ENCODE measurements at regions not wholly inside any gene's neighbourhood (a gene's known extent, or its start where the extent isn't known, plus 50 kb on each side); places are given as distances from the start of the nearest gene placed in this dataset.

DNA sequence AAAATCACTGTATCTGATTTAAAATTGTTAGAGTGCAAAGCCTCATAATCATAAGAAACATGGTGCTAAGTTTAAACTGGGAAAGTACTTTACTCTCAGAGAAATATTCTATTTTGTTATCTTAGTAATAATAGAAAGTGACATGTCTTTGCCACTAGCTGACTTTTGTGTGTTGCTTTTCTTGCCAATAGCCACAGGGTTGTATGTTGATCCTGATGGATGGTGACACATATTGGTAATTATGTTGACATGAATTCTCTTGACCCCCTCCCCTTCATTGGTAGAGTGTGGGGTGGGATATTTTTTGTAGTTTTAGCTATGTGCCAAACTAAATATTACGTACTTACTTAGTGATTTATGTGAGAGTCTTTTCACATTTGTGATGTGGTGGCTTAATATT lies 103.1 kb upstream of the MAP9 start:
- BruUV-seq (replicated peaks): no TSS peak
- POLR2A ChIA-PET (ENCODE audit: low non-redundant PET): no interaction called here
- no peak for DNase-seq (ENCODE audit: low spot score)
- TF ChIP-seq, protein P1, sequence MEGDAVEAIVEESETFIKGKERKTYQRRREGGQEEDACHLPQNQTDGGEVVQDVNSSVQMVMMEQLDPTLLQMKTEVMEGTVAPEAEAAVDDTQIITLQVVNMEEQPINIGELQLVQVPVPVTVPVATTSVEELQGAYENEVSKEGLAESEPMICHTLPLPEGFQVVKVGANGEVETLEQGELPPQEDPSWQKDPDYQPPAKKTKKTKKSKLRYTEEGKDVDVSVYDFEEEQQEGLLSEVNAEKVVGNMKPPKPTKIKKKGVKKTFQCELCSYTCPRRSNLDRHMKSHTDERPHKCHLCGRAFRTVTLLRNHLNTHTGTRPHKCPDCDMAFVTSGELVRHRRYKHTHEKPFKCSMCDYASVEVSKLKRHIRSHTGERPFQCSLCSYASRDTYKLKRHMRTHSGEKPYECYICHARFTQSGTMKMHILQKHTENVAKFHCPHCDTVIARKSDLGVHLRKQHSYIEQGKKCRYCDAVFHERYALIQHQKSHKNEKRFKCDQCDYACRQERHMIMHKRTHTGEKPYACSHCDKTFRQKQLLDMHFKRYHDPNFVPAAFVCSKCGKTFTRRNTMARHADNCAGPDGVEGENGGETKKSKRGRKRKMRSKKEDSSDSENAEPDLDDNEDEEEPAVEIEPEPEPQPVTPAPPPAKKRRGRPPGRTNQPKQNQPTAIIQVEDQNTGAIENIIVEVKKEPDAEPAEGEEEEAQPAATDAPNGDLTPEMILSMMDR (conservative IDR thresholded peaks at IDR 0.05; ENCODE audit: low read depth, low read length): no peak
- no peak for TF ChIP-seq EZH2 (IDR thresholded peaks at IDR 0.05; ENCODE audit: borderline replicate concordance, low read depth, low read length, poor library complexity, severe bottlenecking)
- Histone ChIP-seq H3K27ac (ENCODE audit: low read depth, low read length, poor library complexity, severe bottlenecking) (no peak overlapping the region), H3K4me1 (ENCODE audit: insufficient read depth, low read length, poor library complexity, severe bottlenecking) (no peaks in the 10 kb centered on the region), H3K27me3 (replicated peaks; ENCODE audit: insufficient read depth, low read depth, low read length, poor library complexity) (no peaks in the 10 kb centered on the region), H3K9me3 (ENCODE audit: low read depth, low read length, poor library complexity, severe bottlenecking) (no peaks in the 10 kb centered on the region), H3K36me3 (ENCODE audit: insufficient read depth, low read length, poor library complexity, severe bottlenecking) (no peaks in the 10 kb centered on the region), H3K4me3 (ENCODE audit: low read depth, low read length, poor library complexity, severe bottlenecking) (no peak overlapping the region)
- intact Hi-C loops (cut with micrococcal nuclease; ENCODE audit: unreplicated experiment): no loop called here
- CTCF ChIA-PET: no interaction called here

DNA sequence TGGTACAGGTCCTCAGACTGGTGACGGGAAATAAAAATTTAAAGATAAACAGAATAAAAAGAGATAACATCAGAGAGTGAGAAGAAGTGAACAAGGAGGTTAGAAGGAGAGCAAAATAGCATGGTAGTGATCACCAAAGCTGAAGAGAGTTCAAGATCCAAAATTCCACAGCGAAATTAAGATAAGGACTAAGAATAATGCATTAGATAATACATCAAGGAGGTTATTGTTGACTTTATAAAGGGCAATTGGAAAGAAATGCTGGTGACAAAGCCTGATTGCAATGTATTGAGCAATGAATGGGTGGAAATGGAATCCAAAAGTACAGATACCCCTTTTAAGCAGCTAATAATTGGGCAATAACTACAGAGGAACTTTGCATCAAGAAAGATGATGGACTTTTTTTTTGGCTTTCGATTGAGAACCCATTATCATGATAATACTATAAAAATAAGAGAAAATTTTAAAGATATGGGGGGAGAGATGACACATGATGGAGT lies 101.6 kb upstream of the MAP9 start:
- no peak overlapping the region for H3K4me3 ChIP-seq (ENCODE audit: low read depth, low read length, poor library complexity, severe bottlenecking)
- H3K9me3 ChIP-seq (ENCODE audit: low read depth, low read length, poor library complexity, severe bottlenecking): no peaks in the 10 kb centered on the region
- no peaks in the 10 kb centered on the region for H3K27me3 ChIP-seq (replicated peaks; ENCODE audit: insufficient read depth, low read depth, low read length, poor library complexity)
- DNase-seq (ENCODE audit: low spot score): no peak
- intact Hi-C loops (cut with micrococcal nuclease; ENCODE audit: unreplicated experiment): no loop called here
- no peak for TF ChIP-seq EZH2 (IDR thresholded peaks at IDR 0.05; ENCODE audit: borderline replicate concordance, low read depth, low read length, poor library complexity, severe bottlenecking)
- TF ChIP-seq, protein P1 (conservative IDR thresholded peaks at IDR 0.05; ENCODE audit: low read depth, low read length): no peak
- H3K4me1 ChIP-seq (ENCODE audit: insufficient read depth, low read length, poor library complexity, severe bottlenecking): no peaks in the 10 kb centered on the region
- BruUV-seq (replicated peaks): no TSS peak
- H3K27ac ChIP-seq (ENCODE audit: low read depth, low read length, poor library complexity, severe bottlenecking): no peak overlapping the region
- no peaks in the 10 kb centered on the region for H3K36me3 ChIP-seq (ENCODE audit: insufficient read depth, low read length, poor library complexity, severe bottlenecking)
- ChIA-PET POLR2A (ENCODE audit: low non-redundant PET) (no interaction called here), CTCF (no interaction called here)

GRCh38 chr4:155474758-155475157 lies 98.0 kb upstream of the MAP9 start:
- no peak for DNase-seq (ENCODE audit: low spot score)
- Histone ChIP-seq H3K36me3 (ENCODE audit: insufficient read depth, low read length, poor library complexity, severe bottlenecking) (no peaks in the 10 kb centered on the region), H3K27ac (ENCODE audit: low read depth, low read length, poor library complexity, severe bottlenecking) (no peak overlapping the region), H3K4me1 (ENCODE audit: insufficient read depth, low read length, poor library complexity, severe bottlenecking) (no peaks in the 10 kb centered on the region), H3K27me3 (replicated peaks; ENCODE audit: insufficient read depth, low read depth, low read length, poor library complexity) (no peaks in the 10 kb centered on the region), H3K9me3 (ENCODE audit: low read depth, low read length, poor library complexity, severe bottlenecking) (no peaks in the 10 kb centered on the region), H3K4me3 (ENCODE audit: low read depth, low read length, poor library complexity, severe bottlenecking) (no peak overlapping the region)
- no TSS peak for BruUV-seq (replicated peaks)
- no peak for TF ChIP-seq EZH2 (IDR thresholded peaks at IDR 0.05; ENCODE audit: borderline replicate concordance, low read depth, low read length, poor library complexity, severe bottlenecking)
- TF ChIP-seq, protein P1 (conservative IDR thresholded peaks at IDR 0.05; ENCODE audit: low read depth, low read length): no peak
- ChIA-PET CTCF (no interaction called here), POLR2A (ENCODE audit: low non-redundant PET) (no interaction called here)
- intact Hi-C loops (cut with micrococcal nuclease; ENCODE audit: unreplicated experiment): no loop called here
